Body of pancreas (tissue), 4 donors: ENCODE measurements at regions not wholly inside any gene's neighbourhood (a gene's known extent, or its start where the extent isn't known, plus 50 kb on each side); places are given as distances from the start of the nearest gene placed in this dataset.

Experiments
- ATAC-seq: fragments of 150-250 bp; one replicate; pipeline ENCODE4 v1.9.1; 2016
- DNase-seq, 4 donors: peaks; one replicate each; pipeline ENCODE4 v3.0.0-alpha.2; 2019
- H3K27ac ChIP-seq, 4 donors: fragments of 200-600 bp; sonication (generic); 1 replicate in 3 of 4; 2 replicates in 1 of 4; pipeline versions ENCODE4 v1.5.1 to v1.6.1; 2016 to 2019; ENCODE audit warnings: mild to moderate bottlenecking in 1 of 4, mixed read lengths in 1 of 4, moderate library complexity in 1 of 4
- H3K27me3 ChIP-seq, 2 donors: fragments of 200-600 bp; sonication (generic); one replicate each; pipeline ENCODE4 v1.6.0; 2016; ENCODE audit warnings: mild to moderate bottlenecking in 1 of 2
- H3K36me3 ChIP-seq, 2 donors: fragments of 200-600 bp; sonication (generic); replicated peaks in 1 of 2; 2 replicates each; pipeline ENCODE4 v1.5.1; 2016; ENCODE audit warnings: low read depth in 2 of 2; ENCODE audit not compliant: insufficient read depth in 1 of 2
- H3K4me1 ChIP-seq: fragments of 200-600 bp; sonication (generic); one replicate; pipeline ENCODE4 v1.6.0; 2016
- H3K4me3 ChIP-seq, 2 donors: fragments of 200-600 bp; sonication (generic); 1 replicate in 1 of 2; 2 replicates in 1 of 2; pipeline ENCODE4 v1.5.1; 2016 to 2019
- H3K9me3 ChIP-seq, 3 donors: fragments of 200-600 bp; sonication (generic); 1 replicate in 2 of 3; 2 replicates in 1 of 3; pipeline ENCODE4 v1.5.1; 2016
- CTCF ChIP-seq, 7 experiments: fragments of 450-650 bp in 4 of 7; fragments of 200-600 bp in 3 of 7; sonication (generic) in 3 of 7; IDR thresholded peaks; one replicate each; pipeline ENCODE4 v1.5.1; 2016 to 2019; ENCODE audit warnings: antibody characterized with exemption in 7 of 7
- POLR2A ChIP-seq, 3 donors: fragments of 450-650 bp; IDR thresholded peaks; one replicate each; pipeline ENCODE4 v1.6.1; 2016; ENCODE audit warnings: antibody characterized with exemption in 3 of 3, mild to moderate bottlenecking in 2 of 3
- WGBS, 2 donors: methylation state at CpG; one replicate each; pipeline ENCODE4 v1.1.5; 2017; 5-methylcytosine and 5-hydroxymethylcytosine counted together
- intact Hi-C: fragments of 100-400 bp; cut with DNase I; formaldehyde crosslinking; loops from one replicate; pipeline ENCODE4 v1.15.1; 2023

- 79 to 89% methylated on average over 7 to 9 of the region's 9 CpGs for WGBS, 2 donors
- no peak for TF ChIP-seq CTCF (IDR thresholded peaks at IDR 0.05)
- no peak for TF ChIP-seq POLR2A (IDR thresholded peaks at IDR 0.05)
- Histone ChIP-seq H3K9me3 (no peaks in the 10 kb centered on the region), H3K36me3 (no peaks in the 10 kb centered on the region), H3K4me1 (no peaks in the 10 kb centered on the region), H3K27ac (no peak overlapping the region), H3K4me3 (no peak overlapping the region), H3K27me3 (no peaks in the 10 kb centered on the region)
- intact Hi-C loops: no loop called here
- ATAC-seq (no peak), DNase-seq (no peak)
Measured at GRCh38 chr1:218633238-218633988, 288.3 kb downstream of the TGFB2 start.

- Histone ChIP-seq H3K4me1 (no peaks in the 10 kb centered on the region), H3K36me3 (no peaks in the 10 kb centered on the region), H3K9me3 (no peaks in the 10 kb centered on the region), H3K27ac (no peak overlapping the region), H3K27me3 (no peaks in the 10 kb centered on the region), H3K4me3 (no peak overlapping the region)
- intact Hi-C loops: no loop called here
- WGBS, 2 donors: 70 to 76% methylated on average over 4 of the region's 4 CpGs
- no peak for DNase-seq
- no peak for ATAC-seq
- TF ChIP-seq POLR2A (IDR thresholded peaks at IDR 0.05) (no peak), CTCF (IDR thresholded peaks at IDR 0.05) (no peak)
Measured at GRCh38 chr1:218634212-218634611, 289.1 kb downstream of the TGFB2 start.

GRCh38 chr1:218636548-218636947 is 291.4 kb downstream of the TGFB2 start:
- Histone ChIP-seq H3K4me3 (no peak overlapping the region), H3K4me1 (no peaks in the 10 kb centered on the region), H3K9me3 (no peaks in the 10 kb centered on the region), H3K27ac (no peak overlapping the region), H3K27me3 (no peaks in the 10 kb centered on the region), H3K36me3 (no peaks in the 10 kb centered on the region)
- TF ChIP-seq CTCF (IDR thresholded peaks at IDR 0.05) (no peak), POLR2A (IDR thresholded peaks at IDR 0.05) (no peak)
- ATAC-seq (no peak), DNase-seq (no peak)
- intact Hi-C loops: no loop called here
- WGBS, 2 donors: 9 to 21% methylated on average over 1 of the region's 1 CpG

DNA sequence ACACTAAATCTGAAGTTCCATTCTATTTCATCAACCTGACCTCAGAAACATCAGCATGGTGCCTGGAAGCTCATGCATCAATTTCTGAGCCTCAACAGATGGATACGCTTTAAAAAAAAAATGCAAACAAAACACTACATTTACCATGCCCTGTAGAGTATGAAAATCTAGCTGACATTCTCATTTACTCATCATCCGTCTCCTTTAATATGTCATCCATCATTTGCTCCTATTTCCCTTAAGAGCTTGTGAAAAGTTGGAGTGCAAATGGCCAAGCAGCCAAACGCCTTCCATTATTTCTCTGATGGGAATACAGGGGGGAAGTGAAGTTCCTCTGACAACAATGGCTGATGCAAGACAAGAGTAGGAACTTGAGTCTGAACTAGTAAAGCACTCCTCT is 295.0 kb downstream of the TGFB2 start:
- DNase-seq (no peak), ATAC-seq (no peak)
- Histone ChIP-seq H3K36me3 (no peaks in the 10 kb centered on the region), H3K27ac (no peak overlapping the region), H3K4me3 (no peak overlapping the region), H3K4me1 (no peaks in the 10 kb centered on the region), H3K27me3 (no peaks in the 10 kb centered on the region), H3K9me3 (no peaks in the 10 kb centered on the region)
- WGBS, 2 donors: 69 to 75% methylated on average over 3 of the region's 3 CpGs
- TF ChIP-seq POLR2A (IDR thresholded peaks at IDR 0.05) (no peak), CTCF (IDR thresholded peaks at IDR 0.05) (no peak)
- intact Hi-C loops: no loop called here
